ENCODE measurements at regions not wholly inside any gene's neighbourhood (a gene's known extent, or its start where the extent isn't known, plus 50 kb on each side); places are given as distances from the start of the nearest gene placed in this dataset.
A peak's percentile ranks its signal among the peaks of the same experiment; 100 is the strongest.

GRCh38 chr6:144696610-144697368 is 411.7 kb downstream of the UTRN start:
- no peak overlapping the region for H3K27ac ChIP-seq (ENCODE audit: low read depth, low read length)
- TF ChIP-seq CTCF (IDR thresholded peaks at IDR 0.05; ENCODE audit: extremely low read depth, low read depth, low read length), result no peak
- no peaks in the 10 kb centered on the region for H3K27me3 ChIP-seq (ENCODE audit: insufficient read depth, low read length)
- no peak for DNase-seq (ENCODE audit: insufficient read length, low spot score, missing footprints)
- no peaks in the 10 kb centered on the region for H4K20me1 ChIP-seq (ENCODE audit: insufficient read depth, low read length)
- H3K4me2 ChIP-seq (ENCODE audit: insufficient read depth, low read length), result peak overlapping the region; percentile 19
- H2AFZ ChIP-seq (ENCODE audit: low read length), result no peak overlapping the region
- H3K4me3 ChIP-seq (ENCODE audit: insufficient read depth, low read length), result no peak overlapping the region
- no peaks in the 10 kb centered on the region for H3K36me3 ChIP-seq (ENCODE audit: insufficient read depth, low read length)
- H3K79me2 ChIP-seq (ENCODE audit: insufficient read depth, low read length), result peaks cover 2% of the 10 kb centered on the region
- no peaks in the 10 kb centered on the region for H3K9me3 ChIP-seq (ENCODE audit: low read depth, low read length)
- no peaks in the 10 kb centered on the region for H3K4me1 ChIP-seq (ENCODE audit: insufficient read depth, low read length)

DNA sequence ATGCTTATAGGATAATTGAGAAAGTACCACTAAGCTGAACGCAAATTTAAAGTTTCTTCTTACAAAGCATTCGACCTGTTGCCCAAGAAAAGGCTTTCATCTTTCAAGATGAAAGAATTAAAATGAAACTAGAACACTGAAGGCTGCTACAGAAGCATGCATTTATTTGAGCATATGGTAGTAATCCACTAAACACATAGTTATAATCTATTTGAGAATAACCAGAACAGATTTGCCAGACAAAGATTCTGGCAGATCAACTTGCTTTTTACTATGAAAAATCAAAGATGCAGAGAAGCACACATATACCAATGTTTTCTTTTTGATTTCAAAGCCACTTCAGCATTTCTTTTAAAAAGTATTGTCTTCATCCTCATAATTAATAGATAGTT is 412.2 kb downstream of the UTRN start:
- Histone ChIP-seq H3K4me1 (ENCODE audit: insufficient read depth, low read length) (no peaks in the 10 kb centered on the region), H2AFZ (ENCODE audit: low read length) (no peak overlapping the region), H3K27ac (ENCODE audit: low read depth, low read length) (no peak overlapping the region), H3K27me3 (ENCODE audit: insufficient read depth, low read length) (no peaks in the 10 kb centered on the region), H4K20me1 (ENCODE audit: insufficient read depth, low read length) (no peaks in the 10 kb centered on the region), H3K36me3 (ENCODE audit: insufficient read depth, low read length) (no peaks in the 10 kb centered on the region), H3K79me2 (ENCODE audit: insufficient read depth, low read length) (peaks cover 2% of the 10 kb centered on the region), H3K4me2 (ENCODE audit: insufficient read depth, low read length) (no peak overlapping the region), H3K4me3 (ENCODE audit: insufficient read depth, low read length) (no peak overlapping the region), H3K9me3 (ENCODE audit: low read depth, low read length) (no peaks in the 10 kb centered on the region)
- DNase-seq (ENCODE audit: insufficient read length, low spot score, missing footprints), result no peak
- TF ChIP-seq CTCF (IDR thresholded peaks at IDR 0.05; ENCODE audit: extremely low read depth, low read depth, low read length), result no peak

- Histone ChIP-seq H2AFZ (ENCODE audit: low read length) (no peak overlapping the region), H4K20me1 (ENCODE audit: insufficient read depth, low read length) (no peaks in the 10 kb centered on the region), H3K79me2 (ENCODE audit: insufficient read depth, low read length) (peaks cover 2% of the 10 kb centered on the region), H3K4me1 (ENCODE audit: insufficient read depth, low read length) (no peaks in the 10 kb centered on the region), H3K36me3 (ENCODE audit: insufficient read depth, low read length) (no peaks in the 10 kb centered on the region), H3K4me2 (ENCODE audit: insufficient read depth, low read length) (no peak overlapping the region), H3K4me3 (ENCODE audit: insufficient read depth, low read length) (no peak overlapping the region), H3K27ac (ENCODE audit: low read depth, low read length) (no peak overlapping the region), H3K9me3 (ENCODE audit: low read depth, low read length) (no peaks in the 10 kb centered on the region), H3K27me3 (ENCODE audit: insufficient read depth, low read length) (no peaks in the 10 kb centered on the region)
- TF ChIP-seq CTCF (IDR thresholded peaks at IDR 0.05; ENCODE audit: extremely low read depth, low read depth, low read length), result no peak
- DNase-seq (ENCODE audit: insufficient read length, low spot score, missing footprints), result no peak
Measured at GRCh38 chr6:144697801-144698200, 412.7 kb downstream of the UTRN start.

DNA sequence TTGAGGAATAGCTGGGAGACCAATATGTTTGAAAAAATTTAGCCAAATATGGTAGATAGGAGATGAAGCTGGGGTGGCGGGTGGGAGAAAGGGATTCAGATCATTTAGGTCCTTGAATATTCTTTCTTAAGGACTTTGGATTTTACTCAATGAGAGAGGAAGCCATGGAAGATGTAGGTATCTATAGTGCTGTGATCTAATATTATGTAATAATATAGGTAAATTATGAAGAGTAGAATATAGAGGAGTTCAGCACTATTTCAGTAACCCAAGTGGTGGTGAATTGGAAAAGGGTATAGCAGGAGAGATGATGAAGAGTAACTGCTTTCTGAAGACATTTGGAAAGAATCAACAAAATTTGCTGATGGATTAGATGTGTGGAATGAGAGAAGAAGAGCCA is 417.6 kb downstream of the UTRN start:
- H4K20me1 ChIP-seq (ENCODE audit: insufficient read depth, low read length), result no peaks in the 10 kb centered on the region
- no peak for TF ChIP-seq CTCF (IDR thresholded peaks at IDR 0.05; ENCODE audit: extremely low read depth, low read depth, low read length)
- H3K9me3 ChIP-seq (ENCODE audit: low read depth, low read length), result no peaks in the 10 kb centered on the region
- H3K4me3 ChIP-seq (ENCODE audit: insufficient read depth, low read length), result no peak overlapping the region
- no peaks in the 10 kb centered on the region for H3K4me1 ChIP-seq (ENCODE audit: insufficient read depth, low read length)
- H3K4me2 ChIP-seq (ENCODE audit: insufficient read depth, low read length), result no peak overlapping the region
- no peak overlapping the region for H3K27ac ChIP-seq (ENCODE audit: low read depth, low read length)
- no peak for DNase-seq (ENCODE audit: insufficient read length, low spot score, missing footprints)
- H3K27me3 ChIP-seq (ENCODE audit: insufficient read depth, low read length), result no peaks in the 10 kb centered on the region
- no peak overlapping the region for H2AFZ ChIP-seq (ENCODE audit: low read length)
- H3K79me2 ChIP-seq (ENCODE audit: insufficient read depth, low read length), result no peaks in the 10 kb centered on the region
- no peaks in the 10 kb centered on the region for H3K36me3 ChIP-seq (ENCODE audit: insufficient read depth, low read length)

Data from osteoblast (primary cell).